IMR-90 (cell line): ENCODE measurements at regions not wholly inside any gene's neighbourhood (a gene's known extent, or its start where the extent isn't known, plus 50 kb on each side); places are given as distances from the start of the nearest gene placed in this dataset.

Experiments
- ATAC-seq: fragments of 200-7000 bp; cut with Tn5 transposase; 2 replicates; pipeline ENCODE4 v1.9.1; 2020; ENCODE audit warnings: low read depth, mild to moderate bottlenecking, moderate library complexity
- BruUV-seq: library from RNA; stranded (reverse); fragments of 400-500 nt; replicated peaks from 2 replicates; lab custom pipeline; 2021; lab: Mats Ljungman, UMichigan
- CTCF ChIA-PET: fragments of 300-600 bp; formaldehyde crosslinking; extraction: SDS; loops from one replicate; lab custom pipeline; 2021; ENCODE audit warnings: antibody characterized with exemption; lab: Yijun Ruan, JAX
- POLR2A ChIA-PET: fragments of 300-600 bp; sonication (Branson Sonifier 250); formaldehyde crosslinking; loops from one replicate; lab custom pipeline; 2022; ENCODE audit warnings: antibody characterized with exemption; ENCODE audit not compliant: unreplicated experiment; lab: Charles Lee
- DNase-seq: peaks from one replicate; pipeline ENCODE4 v3.0.0; 2013
- H2AFZ ChIP-seq: replicated peaks from 2 replicates; pipeline ENCODE3; 2013; ENCODE audit warnings: low read length, mild to moderate bottlenecking; ENCODE audit not compliant: poor library complexity
- H2AK5ac ChIP-seq: 2 replicates; pipeline ENCODE4 v1.6.1; 2013; ENCODE audit warnings: low read depth, low read length, inconsistent platforms
- H2AK9ac ChIP-seq: replicated peaks from 2 replicates; pipeline ENCODE3; 2013; ENCODE audit warnings: mild to moderate bottlenecking, low read depth, low read length, moderate library complexity; ENCODE audit not compliant: poor library complexity
- H2BK120ac ChIP-seq: 2 replicates; pipeline ENCODE4 v1.6.1; 2013; ENCODE audit warnings: low read depth, low read length, inconsistent platforms
- H2BK15ac ChIP-seq: 3 replicates; pipeline ENCODE4 v1.6.1; 2013; ENCODE audit warnings: low read depth, low read length, inconsistent platforms
- H2BK20ac ChIP-seq: 2 replicates; pipeline ENCODE4 v1.6.1; 2013; ENCODE audit warnings: low read depth, mild to moderate bottlenecking, inconsistent platforms, low read length, moderate library complexity
- H2BK5ac ChIP-seq: 2 replicates; pipeline ENCODE4 v1.6.1; 2013; ENCODE audit warnings: mild to moderate bottlenecking, low read depth, low read length, inconsistent platforms; ENCODE audit not compliant: poor library complexity, severe bottlenecking
- H3K14ac ChIP-seq: replicated peaks from 2 replicates; pipeline ENCODE4 v1.6.1; 2013; ENCODE audit warnings: low read depth, low read length, inconsistent platforms
- H3K18ac ChIP-seq: 2 replicates; pipeline ENCODE4 v1.6.1; 2013; ENCODE audit warnings: low read depth, low read length, control low read depth
- H3K23ac ChIP-seq: 2 replicates; pipeline ENCODE4 v1.6.1; 2013; ENCODE audit warnings: low read depth, low read length, inconsistent platforms
- H3K27ac ChIP-seq: 2 replicates; pipeline ENCODE4 v1.5.1; 2013; ENCODE audit warnings: mild to moderate bottlenecking, control low read depth, low read length; ENCODE audit not compliant: insufficient read depth
- H3K27me3 ChIP-seq: 2 replicates; pipeline ENCODE4 v1.6.1; 2013; ENCODE audit warnings: low read length; ENCODE audit not compliant: control insufficient read depth, insufficient read depth
- H3K36me3 ChIP-seq: 2 replicates; pipeline ENCODE4 v1.6.1; 2013; ENCODE audit warnings: low read length, mixed read lengths; ENCODE audit not compliant: control insufficient read depth, insufficient read depth
- H3K4ac ChIP-seq: 2 replicates; pipeline ENCODE4 v1.6.1; 2013; ENCODE audit warnings: low read depth, low read length, inconsistent platforms
- H3K4me1 ChIP-seq: 2 replicates; pipeline ENCODE4 v1.6.1; 2013; ENCODE audit warnings: low read length, mixed read lengths; ENCODE audit not compliant: control insufficient read depth, insufficient read depth
- H3K4me2 ChIP-seq: 2 replicates; pipeline ENCODE4 v1.6.1; 2013; ENCODE audit warnings: low read depth, mild to moderate bottlenecking, control low read depth, low read length, moderate library complexity
- H3K4me3 ChIP-seq: 2 replicates; pipeline ENCODE4 v1.5.1; 2013; ENCODE audit warnings: low read depth, mild to moderate bottlenecking, control low read depth, low read length, moderate library complexity; ENCODE audit not compliant: insufficient read depth
- H3K56ac ChIP-seq: 2 replicates; pipeline ENCODE4 v1.6.1; 2013; ENCODE audit warnings: low read length, inconsistent platforms; ENCODE audit not compliant: insufficient read depth; ENCODE audit errors: extremely low read depth
- H3K79me1 ChIP-seq, 2 experiments: 2 replicates each; pipeline ENCODE4 v1.6.1; 2013; ENCODE audit warnings: low read length in 2 of 2, inconsistent platforms in 1 of 2, low read depth in 1 of 2
- H3K9ac ChIP-seq: 2 replicates; pipeline ENCODE4 v1.6.1; 2013; ENCODE audit warnings: low read depth, low read length, control low read depth
- H3K9me1 ChIP-seq: 2 replicates; pipeline ENCODE4 v1.6.1; 2013; ENCODE audit warnings: low read length, inconsistent platforms; ENCODE audit not compliant: insufficient read depth
- H3K9me3 ChIP-seq: 2 replicates; pipeline ENCODE4 v1.6.1; 2013; ENCODE audit warnings: low read length; ENCODE audit not compliant: control insufficient read depth, insufficient read depth
- H4K20me1 ChIP-seq: 2 replicates; pipeline ENCODE4 v1.6.1; 2013; ENCODE audit warnings: low read length, inconsistent platforms; ENCODE audit not compliant: insufficient read depth
- H4K5ac ChIP-seq: 2 replicates; pipeline ENCODE4 v1.6.1; 2013; ENCODE audit warnings: mild to moderate bottlenecking, low read depth, low read length, control low read depth
- H4K8ac ChIP-seq, 2 experiments: 2 replicates each; pipeline ENCODE4 v1.6.1; 2013; ENCODE audit warnings: low read depth in 2 of 2, low read length in 2 of 2, control low read depth in 1 of 2, inconsistent platforms in 1 of 2
- H4K91ac ChIP-seq: 2 replicates; pipeline ENCODE4 v1.6.1; 2013; ENCODE audit warnings: low read depth, low read length, inconsistent platforms; ENCODE audit not compliant: insufficient read depth
- CEBPB ChIP-seq: IDR thresholded peaks from 2 replicates; pipeline ENCODE4 v1.6.1; 2012; ENCODE audit warnings: low read depth, low read length, improper control_type of control experiment
- ELK1 ChIP-seq: fragments of 150-350 bp; IDR thresholded peaks from 2 replicates; pipeline ENCODE4 v1.6.1; 2016; ENCODE audit warnings: low read depth, mild to moderate bottlenecking, low read length, moderate library complexity, borderline replicate concordance
- FOS ChIP-seq: fragments of 150-350 bp; IDR thresholded peaks from 2 replicates; pipeline ENCODE4 v1.6.1; 2016; ENCODE audit warnings: low read depth, low read length
- MAFK ChIP-seq: IDR thresholded peaks from 2 replicates; pipeline ENCODE4 v1.6.1; 2012; ENCODE audit warnings: low read depth, low read length, improper control_type of control experiment
- NFE2L2 ChIP-seq: fragments of 150-350 bp; IDR thresholded peaks from 2 replicates; pipeline ENCODE4 v1.6.1; 2016; ENCODE audit warnings: low read depth, mild to moderate bottlenecking, low read length
- POLR2A ChIP-seq: IDR thresholded peaks from 2 replicates; pipeline ENCODE4 v1.6.1; 2012; ENCODE audit warnings: mild to moderate bottlenecking, low read depth, low read length
- RFX5 ChIP-seq: IDR thresholded peaks from 2 replicates; pipeline ENCODE4 v1.8.0; 2012; ENCODE audit warnings: low read depth, mild to moderate bottlenecking, low read length, moderate library complexity
- WGBS, 2 experiments: methylation state at CpG; one replicate each; pipeline versions ENCODE4 v1.1.5 to v1.1.7; 2013; ENCODE audit warnings: missing lambda C conversion rate in 2 of 2; ENCODE audit not compliant: insufficient read length in 1 of 2; ENCODE audit errors: extremely low coverage in 2 of 2; 5-methylcytosine and 5-hydroxymethylcytosine counted together
- dilution Hi-C: fragments of 300-500 bp; cut with HindIII; formaldehyde crosslinking; loops from one replicate; pipeline ENCODE4 v1.14.3; 2018; ENCODE audit warnings: low sequenced_read_pairs; ENCODE audit not compliant: unreplicated experiment
- in situ Hi-C: fragments of 300-500 bp; cut with MboI; formaldehyde crosslinking; loops from 3 replicates; pipeline ENCODE4 v1.14.3; 2019; ENCODE audit warnings: low sequenced_read_pairs, inconsistent platforms, mixed read lengths
- intact Hi-C: fragments of 100-400 bp; cut with micrococcal nuclease; formaldehyde crosslinking; loops from 2 replicates; pipeline ENCODE4 v1.10.0; 2022
- TF ChIP-seq, protein P1 (sequence below): conservative IDR thresholded peaks from 2 replicates; pipeline ENCODE4 v1.5.1; 2012; ENCODE audit warnings: mild to moderate bottlenecking, low read depth, low read length, improper control_type of control experiment

DNA sequence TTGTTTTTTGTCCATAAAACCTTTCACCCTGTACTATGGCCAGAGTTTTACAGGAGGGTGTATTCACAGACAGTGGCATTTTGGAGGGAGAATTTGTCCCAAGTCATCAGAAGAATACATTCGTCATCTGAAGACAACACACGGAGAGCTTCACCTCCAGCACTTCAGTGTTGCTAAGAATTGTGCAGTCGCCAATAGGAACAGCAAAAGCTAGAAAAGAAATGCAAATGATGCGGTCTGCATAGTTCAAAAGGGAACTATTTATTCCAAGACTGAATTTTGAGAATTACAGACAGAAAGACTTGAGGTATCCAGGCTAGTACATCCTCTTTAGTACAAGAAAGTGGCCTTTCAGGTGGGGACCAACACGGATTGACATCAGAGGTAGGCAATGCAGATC, 399.2 kb upstream of the KIF2A start:
- dilution Hi-C loops (no loop called here), intact Hi-C loops (no loop called here), in situ Hi-C loops (no loop called here)
- H3K9me1 ChIP-seq, result no peaks in the 10 kb centered on the region
- H3K4me2 ChIP-seq, result no peak overlapping the region
- no peaks in the 10 kb centered on the region for H4K20me1 ChIP-seq
- no peak for DNase-seq
- no peak overlapping the region for H2AK9ac ChIP-seq
- H3K4ac ChIP-seq, result no peak overlapping the region
- H2BK5ac ChIP-seq, result no peak overlapping the region
- no peak overlapping the region for H2AFZ ChIP-seq
- H3K9me3 ChIP-seq, result no peaks in the 10 kb centered on the region
- no peak overlapping the region for H3K14ac ChIP-seq
- no peak overlapping the region for H2BK15ac ChIP-seq
- no peak overlapping the region for H4K8ac ChIP-seq
- no peaks in the 10 kb centered on the region for H3K27me3 ChIP-seq
- no peak overlapping the region for H2AK5ac ChIP-seq
- H3K56ac ChIP-seq, result no peak overlapping the region
- TF ChIP-seq ELK1, result no peak
- no peak for TF ChIP-seq MAFK
- TF ChIP-seq RFX5, result no peak
- no peak for TF ChIP-seq POLR2A
- TF ChIP-seq FOS, result no peak
- no peak for TF ChIP-seq CEBPB
- TF ChIP-seq NFE2L2, result no peak
- TF ChIP-seq, protein P1, sequence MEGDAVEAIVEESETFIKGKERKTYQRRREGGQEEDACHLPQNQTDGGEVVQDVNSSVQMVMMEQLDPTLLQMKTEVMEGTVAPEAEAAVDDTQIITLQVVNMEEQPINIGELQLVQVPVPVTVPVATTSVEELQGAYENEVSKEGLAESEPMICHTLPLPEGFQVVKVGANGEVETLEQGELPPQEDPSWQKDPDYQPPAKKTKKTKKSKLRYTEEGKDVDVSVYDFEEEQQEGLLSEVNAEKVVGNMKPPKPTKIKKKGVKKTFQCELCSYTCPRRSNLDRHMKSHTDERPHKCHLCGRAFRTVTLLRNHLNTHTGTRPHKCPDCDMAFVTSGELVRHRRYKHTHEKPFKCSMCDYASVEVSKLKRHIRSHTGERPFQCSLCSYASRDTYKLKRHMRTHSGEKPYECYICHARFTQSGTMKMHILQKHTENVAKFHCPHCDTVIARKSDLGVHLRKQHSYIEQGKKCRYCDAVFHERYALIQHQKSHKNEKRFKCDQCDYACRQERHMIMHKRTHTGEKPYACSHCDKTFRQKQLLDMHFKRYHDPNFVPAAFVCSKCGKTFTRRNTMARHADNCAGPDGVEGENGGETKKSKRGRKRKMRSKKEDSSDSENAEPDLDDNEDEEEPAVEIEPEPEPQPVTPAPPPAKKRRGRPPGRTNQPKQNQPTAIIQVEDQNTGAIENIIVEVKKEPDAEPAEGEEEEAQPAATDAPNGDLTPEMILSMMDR, result no peak
- no peak overlapping the region for H2BK120ac ChIP-seq
- no peaks in the 10 kb centered on the region for H3K79me1 ChIP-seq
- ChIA-PET POLR2A (no interaction called here), CTCF (no interaction called here)
- no peak overlapping the region for H3K4me3 ChIP-seq
- H3K27ac ChIP-seq, result no peak overlapping the region
- ATAC-seq, result no peak
- H2BK20ac ChIP-seq, result no peak overlapping the region
- no peak overlapping the region for H3K18ac ChIP-seq
- BruUV-seq, result no TSS peak
- no peaks in the 10 kb centered on the region for H3K4me1 ChIP-seq
- no peak overlapping the region for H3K9ac ChIP-seq
- no CpG with 5 or more reads among the region's 5 CpGs for WGBS, 2 experiments
- H4K5ac ChIP-seq, result no peak overlapping the region
- H3K36me3 ChIP-seq, result no peaks in the 10 kb centered on the region
- no peak overlapping the region for H3K23ac ChIP-seq
- H4K91ac ChIP-seq, result no peak overlapping the region
